Hematopoietic multipotent progenitor cell treated with erythropoietin and hydrocortisone succinate and interleukin-3 and kit ligand, for 4 days (in vitro differentiated cells): ENCODE measurements at regions not wholly inside any gene's neighbourhood (a gene's known extent, or its start where the extent isn't known, plus 50 kb on each side); places are given as distances from the start of the nearest gene placed in this dataset.

Experiments used
- DNase-seq: peaks from one replicate; pipeline ENCODE4 v3.0.0-alpha.2; 2015

GRCh38 chr18:65399091-65399490 lies 351.7 kb upstream of the CDH7 start:
- DNase-seq: no peak

DNA sequence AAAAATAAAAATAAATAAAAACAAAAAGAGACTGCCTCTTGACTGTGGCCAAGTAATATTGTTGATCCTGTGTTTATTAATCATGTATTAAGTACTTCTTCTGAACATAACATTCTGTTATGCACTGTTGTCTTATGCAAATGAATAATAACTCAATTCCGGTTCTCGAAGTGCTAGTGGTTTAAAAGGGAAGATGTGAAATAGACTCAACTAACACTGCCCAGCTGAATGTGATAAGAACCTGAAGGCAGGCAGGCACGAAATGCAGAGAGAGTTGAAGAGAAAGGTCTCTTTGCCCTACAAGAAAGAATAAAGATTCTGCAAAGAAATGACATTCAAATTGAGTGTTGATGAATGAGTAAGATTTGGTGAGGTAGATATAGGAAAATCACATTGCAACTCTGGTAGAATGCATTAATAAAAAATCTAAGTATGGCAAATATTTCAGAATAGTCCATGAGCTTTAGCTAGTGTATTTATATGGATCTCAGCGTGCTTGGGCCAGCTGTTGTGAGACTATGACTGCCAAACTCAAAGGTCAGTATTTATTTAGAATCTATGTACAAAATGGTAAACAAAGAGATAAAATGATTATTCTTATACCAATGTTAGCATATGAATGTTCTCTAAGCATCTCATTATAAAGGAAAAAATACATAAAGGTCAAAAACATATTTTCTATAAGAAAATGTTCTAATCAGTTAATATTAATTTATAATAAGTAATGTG lies 352.3 kb upstream of the CDH7 start:
- no peak for DNase-seq

DNA sequence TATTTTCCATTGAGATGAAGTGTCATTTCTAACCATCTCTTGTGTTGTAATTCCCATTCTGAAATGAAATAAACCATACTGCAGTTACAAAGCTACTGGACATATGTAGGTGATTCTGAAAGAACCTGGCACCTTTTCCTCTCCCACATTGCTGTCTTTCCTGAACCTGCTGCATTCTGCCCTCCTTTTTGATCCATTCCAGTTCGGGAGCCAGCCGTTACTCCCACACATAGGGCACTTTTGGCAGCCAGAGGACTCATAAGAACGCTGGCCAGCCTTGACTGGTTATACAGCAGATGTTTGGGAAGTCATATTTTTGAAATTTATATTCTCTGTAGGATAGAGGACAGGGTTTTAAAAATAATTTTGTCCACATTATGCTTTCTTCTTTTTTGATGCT lies 369.8 kb upstream of the CDH7 start:
- no peak for DNase-seq

DNA sequence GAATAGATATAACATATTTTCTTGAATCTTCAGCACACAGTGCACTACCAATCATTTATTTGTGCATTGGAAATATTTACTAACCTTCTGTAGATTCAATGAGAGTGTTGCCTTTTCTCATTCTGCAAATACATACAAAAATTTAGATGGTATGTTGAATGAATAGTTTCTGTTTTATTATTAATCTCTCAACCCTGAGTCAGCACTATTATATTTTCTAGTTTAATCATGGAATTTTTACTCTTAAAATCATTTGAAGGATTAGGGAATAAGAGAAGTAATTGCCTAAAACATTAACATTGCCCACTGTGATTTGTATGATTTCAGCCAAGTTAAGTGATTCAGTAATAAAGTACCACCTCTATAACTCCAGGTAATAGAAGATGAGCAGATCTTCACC lies 370.2 kb upstream of the CDH7 start:
- no peak for DNase-seq

- no peak for DNase-seq
Measured at GRCh38 chr18:65372904-65373303, 377.9 kb upstream of the CDH7 start.

DNA sequence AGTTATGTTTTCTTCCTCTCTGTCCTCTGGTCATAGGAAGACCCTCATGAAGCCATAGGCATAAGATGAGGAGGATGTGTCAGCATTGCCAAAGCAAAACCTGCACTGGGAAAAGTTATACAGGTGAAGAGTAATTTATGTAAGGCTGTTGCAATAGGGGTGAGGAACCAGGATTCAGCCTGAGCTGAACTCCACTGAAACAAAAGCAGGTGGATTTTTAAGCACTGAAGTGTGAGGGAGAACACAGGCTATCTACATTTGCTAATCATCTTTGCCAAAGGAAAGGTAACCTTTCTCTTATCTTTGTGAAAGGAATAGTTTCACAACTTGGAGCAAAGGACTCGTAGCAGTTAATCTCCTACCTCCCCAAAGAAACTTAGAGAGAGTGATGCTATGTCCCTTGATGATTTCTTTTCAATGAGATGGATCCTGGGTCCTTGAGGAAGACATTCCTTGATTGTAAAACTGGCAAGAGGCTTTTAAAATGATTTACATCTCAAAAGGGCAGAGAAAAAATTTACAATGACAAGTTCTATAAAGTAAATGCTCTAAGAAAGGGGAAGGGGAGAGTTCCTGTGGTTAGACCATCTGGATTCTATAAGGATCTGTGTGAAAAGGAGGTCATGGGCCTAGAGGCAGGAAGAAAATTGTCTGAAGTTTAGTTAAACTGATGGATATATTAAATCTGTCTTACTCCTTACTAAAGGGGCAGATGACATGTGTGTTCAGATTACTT lies 385.4 kb upstream of the CDH7 start:
- DNase-seq: peak; percentile 3

DNA sequence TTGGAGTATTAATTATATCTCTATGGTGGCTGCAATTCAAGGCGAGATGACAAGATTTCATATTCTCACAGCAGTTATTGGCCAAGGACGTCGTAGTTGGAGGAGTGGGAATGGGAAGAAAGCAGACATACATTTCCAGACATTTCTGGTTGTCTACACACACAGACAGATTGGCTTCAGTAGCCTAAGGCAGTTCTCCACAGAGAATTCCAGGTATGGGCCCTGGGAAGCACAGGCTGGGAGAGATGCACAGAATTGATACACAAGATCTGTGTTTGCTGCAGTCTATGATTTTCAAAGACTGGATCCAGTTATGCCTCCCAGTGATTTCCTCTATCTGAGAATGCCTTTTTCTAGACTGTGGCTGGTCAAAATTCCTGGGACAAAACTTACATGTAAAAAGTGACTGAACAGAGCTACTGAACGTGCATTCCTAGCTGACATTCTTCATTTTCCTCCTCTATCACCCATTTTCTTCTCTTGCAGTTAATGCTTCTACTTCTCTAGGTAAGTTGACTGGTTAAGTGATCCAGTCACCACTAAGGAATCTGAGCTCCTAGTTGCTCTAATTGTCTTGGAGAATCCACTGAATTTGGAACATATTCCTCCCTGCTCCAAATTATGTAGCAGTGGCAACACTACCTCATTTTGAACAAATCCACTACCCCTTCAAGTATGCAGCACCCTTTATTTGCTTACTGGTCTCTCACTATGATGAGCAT lies 386.7 kb upstream of the CDH7 start:
- no peak for DNase-seq

- no peak for DNase-seq
Measured at GRCh38 chr18:65363011-65363410, 387.8 kb upstream of the CDH7 start.

DNA sequence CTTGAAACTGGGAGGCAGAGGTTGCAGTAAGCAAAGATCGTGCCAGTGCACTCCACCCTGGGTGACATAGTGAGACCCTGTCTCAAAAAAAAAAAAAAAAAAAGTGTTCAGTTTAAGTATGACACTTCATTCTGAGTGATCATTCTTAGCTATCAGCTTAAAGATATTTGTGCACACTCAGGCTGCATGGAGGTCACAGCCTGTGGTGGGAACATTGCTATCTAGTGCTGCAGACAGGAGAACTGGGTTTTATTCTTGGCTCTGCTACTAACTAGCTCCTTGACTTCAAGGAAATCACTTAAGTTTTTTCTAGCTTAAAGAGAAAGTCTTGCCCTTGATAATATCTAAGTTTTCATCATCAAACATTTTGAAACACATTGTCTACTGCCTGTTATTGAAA lies 391.3 kb upstream of the CDH7 start:
- DNase-seq: no peak

GRCh38 chr18:65358306-65358705 lies 392.5 kb upstream of the CDH7 start:
- no peak for DNase-seq

GRCh38 chr18:65352186-65352585 lies 398.6 kb upstream of the CDH7 start:
- no peak for DNase-seq

DNA sequence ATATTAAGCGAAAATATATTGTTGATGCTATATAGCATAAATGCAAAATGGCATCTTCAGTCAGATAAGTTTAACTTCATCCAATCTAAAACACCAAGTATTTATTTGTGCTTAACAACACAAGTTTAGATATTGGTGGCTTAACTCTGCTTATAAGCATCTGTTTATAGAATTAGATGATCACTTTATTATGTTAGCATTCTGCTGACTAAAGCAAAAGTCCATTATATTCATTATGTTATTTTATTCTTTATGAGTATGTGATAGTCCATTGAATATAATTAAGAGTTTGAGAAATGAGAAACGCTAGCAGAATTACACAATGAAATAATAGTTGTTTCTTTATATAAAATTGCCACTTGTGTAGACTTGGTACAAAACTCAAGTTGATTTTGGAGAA lies 401.2 kb upstream of the CDH7 start:
- DNase-seq: no peak

GRCh38 chr18:65347446-65347845 lies 403.4 kb upstream of the CDH7 start:
- no peak for DNase-seq

DNA sequence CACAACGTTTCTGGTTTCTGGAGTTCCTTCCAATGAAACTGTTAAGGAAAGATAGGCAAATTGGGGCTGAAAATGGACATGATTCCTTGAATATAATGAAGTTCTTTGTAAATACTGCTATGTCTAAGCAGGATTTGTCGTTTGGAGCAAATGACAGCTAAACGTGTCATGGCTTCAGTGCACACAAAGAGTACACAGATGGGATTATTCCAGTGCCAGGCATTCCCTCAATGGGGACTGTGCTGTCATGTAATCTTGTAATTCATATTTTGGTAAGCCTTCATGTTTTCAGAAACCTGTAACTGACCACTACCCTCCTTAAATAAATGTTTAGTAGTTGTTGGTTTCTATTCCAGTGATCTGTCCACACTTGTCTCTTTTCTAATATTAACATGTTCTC lies 404.7 kb upstream of the CDH7 start:
- no peak for DNase-seq

DNA sequence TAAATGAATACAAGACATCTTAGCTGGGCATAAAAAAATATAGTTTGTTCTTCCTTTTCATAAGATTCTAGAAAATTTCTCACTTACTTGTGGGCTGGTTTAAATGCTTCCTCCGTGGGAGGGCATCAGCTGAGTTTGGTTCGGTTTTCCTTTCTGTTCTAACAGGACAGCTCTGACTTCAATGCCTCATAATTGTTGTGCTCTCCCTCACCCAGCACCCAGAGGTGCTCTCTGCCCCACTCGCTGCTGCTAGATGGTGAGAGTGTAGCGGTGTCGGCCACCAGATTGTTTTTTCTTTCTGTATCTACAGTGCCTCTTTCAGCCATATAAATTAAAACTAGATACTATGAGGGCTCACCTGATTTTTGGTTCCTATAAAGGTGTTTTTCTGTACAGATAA lies 407.2 kb upstream of the CDH7 start:
- DNase-seq: no peak

DNA sequence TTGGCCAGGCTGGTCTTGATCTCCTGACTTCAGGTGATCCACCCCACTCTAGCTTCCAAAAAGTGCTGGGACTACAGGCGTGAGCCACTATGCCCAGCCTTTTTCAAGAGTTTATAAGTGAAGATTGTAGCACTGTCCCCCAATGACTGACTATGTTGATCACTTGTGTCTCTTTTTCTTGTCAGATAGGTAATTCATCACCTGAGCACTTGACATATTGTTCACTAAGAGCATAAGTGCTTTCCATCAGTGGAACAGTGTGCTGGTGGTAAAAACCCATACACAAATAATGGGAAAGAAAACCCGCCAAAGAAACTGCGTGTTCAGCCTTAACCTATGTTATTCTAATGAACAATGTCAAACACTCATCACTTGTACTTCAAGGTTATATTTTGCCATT lies 414.4 kb upstream of the CDH7 start:
- DNase-seq: no peak

GRCh38 chr18:65329010-65329409 lies 421.8 kb upstream of the CDH7 start:
- DNase-seq: no peak

DNA sequence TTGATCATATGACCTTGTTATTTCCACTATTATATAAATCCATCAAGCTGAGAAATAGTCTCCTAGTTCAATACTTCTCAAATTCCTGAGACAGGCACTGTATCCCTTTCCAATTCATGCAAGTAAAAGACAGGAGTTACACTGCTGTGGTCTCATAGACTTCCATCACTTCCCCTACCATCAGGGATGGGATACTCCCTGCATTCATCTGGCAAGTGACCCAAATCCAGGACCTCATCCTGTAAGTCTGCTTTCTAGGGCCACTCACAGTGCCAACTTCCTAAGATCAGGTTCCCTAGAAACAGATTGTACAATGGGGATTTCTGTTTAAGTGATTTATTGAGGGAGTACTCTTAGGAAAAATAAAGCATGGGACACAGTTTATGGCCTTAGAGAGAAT lies 424.0 kb upstream of the CDH7 start:
- DNase-seq: no peak

GRCh38 chr18:65322895-65323294 lies 427.9 kb upstream of the CDH7 start:
- DNase-seq: no peak

DNA sequence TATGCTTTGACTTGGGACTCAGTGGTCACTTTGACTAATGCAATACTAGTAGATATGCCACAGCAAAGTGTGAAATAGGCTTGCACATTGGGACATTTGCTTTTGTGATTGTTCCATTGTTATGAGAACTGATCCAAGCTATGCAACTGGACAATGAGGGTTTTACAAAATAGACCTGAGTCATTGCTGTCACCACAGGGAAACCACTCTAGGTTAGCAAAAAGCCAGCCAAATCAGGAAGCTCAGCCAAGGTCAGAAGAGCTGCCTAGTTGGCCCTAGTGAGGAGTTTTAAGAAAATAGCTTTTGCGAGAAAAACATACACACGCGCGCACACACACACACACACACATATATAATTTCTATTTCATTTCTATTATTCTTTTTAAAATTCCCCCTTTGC lies 452.4 kb upstream of the CDH7 start:
- peak; percentile 5 for DNase-seq

DNA sequence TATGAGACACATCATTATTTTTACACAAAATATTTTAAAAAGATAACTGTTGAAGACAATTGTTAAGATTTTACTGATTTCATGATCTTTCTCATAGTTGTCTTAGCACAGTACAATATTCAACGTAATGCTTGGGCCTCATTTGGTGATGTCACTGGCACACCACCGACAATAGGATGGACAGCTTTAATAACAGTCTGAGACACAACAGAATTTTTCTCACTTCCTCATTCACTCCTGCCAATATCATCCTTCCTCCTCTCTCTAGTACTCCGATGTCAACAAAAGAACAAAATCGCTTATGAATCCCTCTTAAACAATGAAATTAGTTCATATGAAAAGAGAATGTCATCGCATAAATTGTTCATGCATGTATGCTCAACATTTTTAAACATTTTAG lies 461.9 kb upstream of the CDH7 start:
- DNase-seq: no peak

GRCh38 chr18:65287652-65288051 lies 463.2 kb upstream of the CDH7 start:
- no peak for DNase-seq

GRCh38 chr18:65282096-65282495 lies 468.7 kb upstream of the CDH7 start:
- no peak for DNase-seq

GRCh38 chr18:65279668-65280305 lies 471.0 kb upstream of the CDH7 start:
- no peak for DNase-seq
